Heart left ventricle (tissue), 16 donors: ENCODE measurements at regions not wholly inside any gene's neighbourhood (a gene's known extent, or its start where the extent isn't known, plus 50 kb on each side); places are given as distances from the start of the nearest gene placed in this dataset.

Experiments
- ATAC-seq, 4 donors: fragments of 200-7000 bp; cut with Tn5 transposase; one replicate each; pipeline ENCODE4 v1.9.1; 2020 to 2022; ENCODE audit warnings: moderate library complexity in 4 of 4, mild to moderate bottlenecking in 3 of 4, moderate number of reproducible peaks in 1 of 4
- DNase-seq, 5 donors: peaks; one replicate each; pipeline ENCODE4 v3.0.0-alpha.2; 2020
- H3K27ac ChIP-seq, 12 donors: fragments of 200-600 bp; sonication (generic) in 4 of 12; one replicate each; pipeline versions ENCODE4 v1.5.0 to v1.8.0; 2016 to 2022; ENCODE audit warnings: mild to moderate bottlenecking in 2 of 12
- H3K27me3 ChIP-seq, 9 donors: fragments of 200-600 bp; sonication (generic) in 2 of 9; one replicate each; pipeline versions ENCODE4 v1.5.1 to v1.8.0; 2016 to 2022; ENCODE audit warnings: mild to moderate bottlenecking in 3 of 9
- H3K36me3 ChIP-seq, 9 donors: fragments of 200-600 bp; sonication (generic) in 2 of 9; one replicate each; pipeline versions ENCODE4 v1.5.0 to v1.8.0; 2018 to 2022; ENCODE audit warnings: mild to moderate bottlenecking in 2 of 9
- H3K4me1 ChIP-seq, 12 donors: fragments of 200-600 bp; sonication (generic) in 4 of 12; one replicate each; pipeline versions ENCODE4 v1.5.0 to v1.8.0; 2016 to 2022; ENCODE audit warnings: mild to moderate bottlenecking in 3 of 12
- H3K4me3 ChIP-seq, 12 donors: fragments of 200-600 bp; sonication (generic) in 4 of 12; one replicate each; pipeline versions ENCODE4 v1.5.0 to v1.8.0; 2017 to 2022; ENCODE audit warnings: mild to moderate bottlenecking in 9 of 12, moderate library complexity in 4 of 12
- H3K9me3 ChIP-seq, 12 donors: fragments of 200-600 bp; sonication (generic) in 4 of 12; one replicate each; pipeline versions ENCODE4 v1.5.0 to v1.8.0; 2016 to 2022; ENCODE audit warnings: mild to moderate bottlenecking in 1 of 12
- POLR2A ChIP-seq, 2 donors: fragments of 450-650 bp; IDR thresholded peaks; one replicate each; pipeline ENCODE4 v1.6.1; 2017; ENCODE audit warnings: antibody characterized with exemption in 2 of 2, mild to moderate bottlenecking in 2 of 2, moderate library complexity in 2 of 2
- WGBS, 4 donors: extraction: QIAGEN DNeasy Blood & Tissue Kit in 2 of 4; methylation state at CpG; one replicate each; pipeline versions ENCODE4 v1.1.5 to v1.1.7; 2013 to 2018; 5-methylcytosine and 5-hydroxymethylcytosine counted together
- intact Hi-C, 10 donors: fragments of 100-400 bp; cut with DNase I; formaldehyde crosslinking; loops; one replicate each; pipeline versions ENCODE4 v1.11.1 to v1.14.2; 2022
- TF ChIP-seq, protein P1 (sequence below), 12 donors: fragments of 200-600 bp; sonication (generic) in 4 of 12; IDR thresholded peaks; one replicate each; pipeline versions ENCODE4 v1.5.0 to v1.8.0; 2018 to 2022; ENCODE audit warnings: antibody characterized with exemption in 12 of 12, mild to moderate bottlenecking in 5 of 12
- donor health status: ischemic (EF 13 %, LVEDD 7.1; RV severe dilation, severe dysfunction).
- donor health status: healthy with polysubstance abuse.
- donor health status: DM: no; HTN: yes; CAD: no.
- donor health status: DM: no; HTN: no; CAD: no.
- donor health status: ischemic (EF 25% LVEDD 6.9; RV normal size, moderate dysfunction).
- donor health status: ischemic (EF 25% LVEDD 5.7; RV mildly dilated, moderate dysfunction).
- donor health status: healthy.
- donor health status: DM: yes; HTN: yes; CAD: no.
- donor health status: ischemic (EF 35%, LVEDD 5.7; RV mildly dilated, moderate dysfunction).
- donor health status: nonischemic (EF 11% LVEDD 7.7; RV severe dilation, severe dysfunction).
- donor health status: DM: yes; HTN: yes; CAD: no.
- donor health status: PGD.
- donor health status: ischemic (EF 29% LVEDD 5.4; RV normal size, mild dysfunction).
- donor health status: nonischemic (EF 23%, LVEDD 6.1; RV moderate dilation, normal function).

DNA sequence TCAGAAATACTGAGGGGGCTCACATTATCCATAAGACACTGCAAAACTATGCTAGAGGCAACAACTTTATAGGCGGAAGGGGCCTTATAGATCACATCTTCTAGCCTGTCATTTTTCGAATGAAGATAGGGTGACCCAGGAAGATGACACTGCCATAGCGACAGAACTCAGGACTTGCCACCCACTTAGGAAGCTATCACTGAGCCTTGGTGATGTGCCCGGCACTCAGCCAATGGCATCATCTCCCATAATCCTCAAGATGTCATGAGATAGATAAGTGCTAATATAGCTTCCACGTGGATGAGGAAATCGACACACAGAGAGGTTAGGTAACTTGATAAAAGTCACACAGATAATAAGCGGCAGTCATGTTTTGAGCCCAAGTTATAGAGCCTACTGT, 346.6 kb downstream of the DHX15 start:
- Histone ChIP-seq H3K9me3 (no peaks in the 10 kb centered on the region), H3K4me3 (no peak overlapping the region), H3K4me1 (peaks cover 0 to 32% (median 9%) of the 10 kb centered on the region in 12 donors), H3K27ac (no peak overlapping the region), H3K27me3 (no peaks in the 10 kb centered on the region), H3K36me3 (no peaks in the 10 kb centered on the region)
- TF ChIP-seq POLR2A (IDR thresholded peaks at IDR 0.05): no peak
- TF ChIP-seq, protein P1, sequence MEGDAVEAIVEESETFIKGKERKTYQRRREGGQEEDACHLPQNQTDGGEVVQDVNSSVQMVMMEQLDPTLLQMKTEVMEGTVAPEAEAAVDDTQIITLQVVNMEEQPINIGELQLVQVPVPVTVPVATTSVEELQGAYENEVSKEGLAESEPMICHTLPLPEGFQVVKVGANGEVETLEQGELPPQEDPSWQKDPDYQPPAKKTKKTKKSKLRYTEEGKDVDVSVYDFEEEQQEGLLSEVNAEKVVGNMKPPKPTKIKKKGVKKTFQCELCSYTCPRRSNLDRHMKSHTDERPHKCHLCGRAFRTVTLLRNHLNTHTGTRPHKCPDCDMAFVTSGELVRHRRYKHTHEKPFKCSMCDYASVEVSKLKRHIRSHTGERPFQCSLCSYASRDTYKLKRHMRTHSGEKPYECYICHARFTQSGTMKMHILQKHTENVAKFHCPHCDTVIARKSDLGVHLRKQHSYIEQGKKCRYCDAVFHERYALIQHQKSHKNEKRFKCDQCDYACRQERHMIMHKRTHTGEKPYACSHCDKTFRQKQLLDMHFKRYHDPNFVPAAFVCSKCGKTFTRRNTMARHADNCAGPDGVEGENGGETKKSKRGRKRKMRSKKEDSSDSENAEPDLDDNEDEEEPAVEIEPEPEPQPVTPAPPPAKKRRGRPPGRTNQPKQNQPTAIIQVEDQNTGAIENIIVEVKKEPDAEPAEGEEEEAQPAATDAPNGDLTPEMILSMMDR (IDR thresholded peaks at IDR 0.05): no peak
- intact Hi-C loops: loop anchor here in 1 of 10 donors (10.0 kb wide), 1 partner anchor 177 kb away; no protein-coding TSS in a partner anchor
- WGBS, 4 donors: 84 to 90% (median 87%) methylated on average over 7 of the region's 7 CpGs
- DNase-seq (no peak), ATAC-seq (no peak)

DNA sequence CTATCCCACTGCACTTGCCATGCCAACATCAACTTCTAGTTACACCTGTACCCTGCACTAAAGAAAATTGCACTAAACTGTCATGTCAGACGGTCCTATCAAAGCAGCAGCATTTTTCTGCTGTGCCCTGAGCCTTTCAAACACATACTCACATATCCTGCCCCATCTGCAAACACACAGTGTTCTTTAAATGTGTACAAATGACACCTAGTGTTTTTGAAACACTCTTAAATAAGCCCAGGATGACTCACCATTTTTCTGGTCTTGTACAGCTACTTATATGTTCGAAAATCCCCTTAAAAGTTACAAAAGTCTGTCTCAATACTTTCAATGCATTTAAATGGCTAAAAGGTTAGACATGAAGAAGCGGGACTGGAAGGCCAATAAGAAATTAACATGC, 346.7 kb upstream of the PPARGC1A start:
- Histone ChIP-seq H3K4me3 (no peak overlapping the region), H3K27ac (no peak overlapping the region), H3K36me3 (no peaks in the 10 kb centered on the region), H3K4me1 (peaks cover 0 to 26% (median 6%) of the 10 kb centered on the region in 12 donors), H3K27me3 (no peaks in the 10 kb centered on the region), H3K9me3 (no peaks in the 10 kb centered on the region)
- no peak for DNase-seq
- WGBS, 4 donors: 79 to 85% (median 82%) methylated on average over 3 of the region's 3 CpGs
- no peak for TF ChIP-seq POLR2A (IDR thresholded peaks at IDR 0.05)
- TF ChIP-seq, protein P1 (IDR thresholded peaks at IDR 0.05): no peak
- no peak for ATAC-seq
- intact Hi-C loops: loop anchor here in 1 of 10 donors (10.0 kb wide), 1 partner anchor 178 kb away; no protein-coding TSS in a partner anchor

DNA sequence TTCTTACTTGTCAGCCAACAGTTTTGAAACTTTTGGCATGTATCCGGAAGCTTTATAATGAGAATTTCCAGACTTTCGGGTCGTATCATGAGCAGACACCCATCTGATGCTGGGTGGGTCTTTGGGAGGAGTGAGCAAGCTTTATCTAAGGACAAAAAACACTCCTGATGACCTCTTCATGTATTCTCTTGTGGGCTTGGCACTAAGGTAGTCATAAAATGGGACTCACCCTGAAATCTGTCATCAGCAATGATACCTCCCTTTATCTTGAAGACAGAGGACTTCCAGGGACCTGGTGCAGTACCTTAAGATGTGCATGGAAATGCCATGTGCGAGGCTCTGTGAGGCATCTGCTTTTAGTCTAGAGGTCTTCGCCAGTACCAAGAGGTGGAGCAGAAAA, 346.3 kb upstream of the PPARGC1A start:
- ATAC-seq (no peak), DNase-seq (no peak)
- WGBS, 4 donors: 88 to 93% (median 90%) methylated on average over 5 of the region's 5 CpGs
- no peak for TF ChIP-seq POLR2A (IDR thresholded peaks at IDR 0.05)
- TF ChIP-seq, protein P1 (IDR thresholded peaks at IDR 0.05): no peak
- H3K4me3 ChIP-seq: no peak overlapping the region
- peaks cover 0 to 23% (median 4%) of the 10 kb centered on the region in 12 donors for H3K4me1 ChIP-seq
- H3K9me3 ChIP-seq: no peaks in the 10 kb centered on the region
- intact Hi-C loops: loop anchor here in 1 of 10 donors (10.0 kb wide), 1 partner anchor 179 kb away; no protein-coding TSS in a partner anchor
- no peaks in the 10 kb centered on the region for H3K36me3 ChIP-seq
- no peaks in the 10 kb centered on the region for H3K27me3 ChIP-seq
- H3K27ac ChIP-seq: no peak overlapping the region

DNA sequence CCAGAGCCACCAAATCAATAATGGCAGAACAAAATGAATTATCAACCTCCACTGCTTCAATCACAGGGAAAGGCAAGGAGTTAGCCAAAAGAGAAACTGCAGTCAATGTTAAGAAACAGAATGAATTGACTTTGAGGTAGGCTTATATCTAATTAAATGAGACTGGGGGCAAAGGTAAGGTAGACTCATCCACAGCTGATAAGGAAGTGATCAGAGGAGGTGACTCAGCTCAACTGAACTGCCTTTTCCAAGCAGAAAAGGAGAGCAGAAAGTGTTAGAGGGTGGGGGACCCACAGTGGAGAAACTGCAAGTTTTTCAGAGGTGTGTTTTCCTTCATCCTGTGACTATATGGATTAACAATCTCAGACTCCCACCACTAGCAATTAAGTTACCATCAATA, 345.8 kb upstream of the PPARGC1A start:
- intact Hi-C loops: loop anchor here in 1 of 10 donors (10.0 kb wide), 1 partner anchor 179 kb away; no protein-coding TSS in a partner anchor
- H3K36me3 ChIP-seq: no peaks in the 10 kb centered on the region
- TF ChIP-seq POLR2A (IDR thresholded peaks at IDR 0.05): no peak
- TF ChIP-seq, protein P1 (IDR thresholded peaks at IDR 0.05): no peak
- DNase-seq: no peak
- ATAC-seq: no peak
- H3K27ac ChIP-seq: no peak overlapping the region
- H3K4me3 ChIP-seq: no peak overlapping the region
- H3K9me3 ChIP-seq: no peaks in the 10 kb centered on the region
- H3K27me3 ChIP-seq: no peaks in the 10 kb centered on the region
- H3K4me1 ChIP-seq: peaks cover 0 to 18% (median 3%) of the 10 kb centered on the region in 12 donors
